Omental fat pad (tissue), 3 donors: ENCODE measurements at regions not wholly inside any gene's neighbourhood (a gene's known extent, or its start where the extent isn't known, plus 50 kb on each side); places are given as distances from the start of the nearest gene placed in this dataset. TPM values are rescaled to one million over a fixed set of nuclear protein-coding genes. Genes with fewer than 3 reads are reported as not detected.

ENCODE experiments used
- ATAC-seq: fragments of 150-250 bp; one replicate; pipeline ENCODE4 v1.9.1; 2016; ENCODE audit warnings: mild to moderate bottlenecking, moderate library complexity; ENCODE audit not compliant: low FRiP score
- DNase-seq: peaks from one replicate; pipeline ENCODE4 v3.0.0-alpha.2; 2019; ENCODE audit warnings: low spot score
- small RNA-seq: library from RNA; depleted of rRNA; stranded (forward); fragments of <200 nt; gene quantifications from one replicate; pipeline ENCODE3, GENCODE V24; 2016
- TF ChIP-seq, protein P1 (sequence below), 3 donors: fragments of 450-650 bp; IDR thresholded peaks; one replicate each; pipeline ENCODE4 v1.5.1; 2016 to 2017; ENCODE audit warnings: antibody characterized with exemption in 3 of 3, mild to moderate bottlenecking in 3 of 3, moderate library complexity in 2 of 3

DNA sequence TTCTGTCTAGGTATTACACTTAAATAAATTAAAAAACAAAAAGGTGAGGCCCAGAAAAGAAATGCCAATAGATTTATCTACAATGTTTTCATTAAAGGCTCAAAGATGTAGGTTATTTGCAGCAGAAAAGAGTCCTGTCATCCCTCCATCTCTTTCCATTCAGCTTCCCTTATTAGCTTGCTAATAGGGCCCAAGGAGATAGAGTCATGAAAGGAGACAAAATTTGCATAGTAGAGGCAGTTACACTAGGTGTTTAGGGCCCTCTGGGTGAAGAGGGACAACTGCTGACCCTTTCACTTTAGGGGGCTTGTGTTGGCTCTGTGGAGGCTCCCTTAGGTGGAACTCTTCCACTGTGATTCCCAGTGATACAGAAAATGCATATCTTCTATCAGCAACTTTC, 58.4 kb upstream of the TACR3 start:
- ATAC-seq (no peak), DNase-seq (no peak)
- TF ChIP-seq, protein P1, sequence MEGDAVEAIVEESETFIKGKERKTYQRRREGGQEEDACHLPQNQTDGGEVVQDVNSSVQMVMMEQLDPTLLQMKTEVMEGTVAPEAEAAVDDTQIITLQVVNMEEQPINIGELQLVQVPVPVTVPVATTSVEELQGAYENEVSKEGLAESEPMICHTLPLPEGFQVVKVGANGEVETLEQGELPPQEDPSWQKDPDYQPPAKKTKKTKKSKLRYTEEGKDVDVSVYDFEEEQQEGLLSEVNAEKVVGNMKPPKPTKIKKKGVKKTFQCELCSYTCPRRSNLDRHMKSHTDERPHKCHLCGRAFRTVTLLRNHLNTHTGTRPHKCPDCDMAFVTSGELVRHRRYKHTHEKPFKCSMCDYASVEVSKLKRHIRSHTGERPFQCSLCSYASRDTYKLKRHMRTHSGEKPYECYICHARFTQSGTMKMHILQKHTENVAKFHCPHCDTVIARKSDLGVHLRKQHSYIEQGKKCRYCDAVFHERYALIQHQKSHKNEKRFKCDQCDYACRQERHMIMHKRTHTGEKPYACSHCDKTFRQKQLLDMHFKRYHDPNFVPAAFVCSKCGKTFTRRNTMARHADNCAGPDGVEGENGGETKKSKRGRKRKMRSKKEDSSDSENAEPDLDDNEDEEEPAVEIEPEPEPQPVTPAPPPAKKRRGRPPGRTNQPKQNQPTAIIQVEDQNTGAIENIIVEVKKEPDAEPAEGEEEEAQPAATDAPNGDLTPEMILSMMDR (IDR thresholded peaks at IDR 0.05) = no peak

DNA sequence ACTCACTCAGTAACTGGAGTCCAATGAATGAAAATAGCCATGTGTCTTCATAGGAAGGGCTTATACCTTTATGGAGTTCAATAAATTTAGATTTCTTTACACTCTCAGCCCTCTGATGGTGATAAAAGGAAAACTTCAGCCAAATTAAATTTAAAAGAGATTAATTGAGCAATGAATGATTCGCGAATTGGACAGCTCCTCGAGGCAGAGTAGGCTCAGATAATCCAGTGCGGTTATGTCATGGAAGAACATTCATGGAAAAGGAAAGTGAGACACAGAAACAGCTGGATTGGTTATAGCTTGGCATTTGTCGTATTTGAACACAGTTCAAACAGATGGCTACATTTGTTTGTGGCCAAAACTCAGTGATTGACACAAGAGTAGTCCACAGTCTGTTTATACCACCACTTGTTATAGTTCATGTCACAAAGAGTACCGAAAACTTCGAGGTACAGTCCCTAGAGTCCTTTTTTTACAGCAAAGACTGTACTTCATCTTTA, 54.6 kb upstream of the TACR3 start:
- DNase-seq (no peak), ATAC-seq (no peak)
- TF ChIP-seq, protein P1 (IDR thresholded peaks at IDR 0.05) = no peak

DNA sequence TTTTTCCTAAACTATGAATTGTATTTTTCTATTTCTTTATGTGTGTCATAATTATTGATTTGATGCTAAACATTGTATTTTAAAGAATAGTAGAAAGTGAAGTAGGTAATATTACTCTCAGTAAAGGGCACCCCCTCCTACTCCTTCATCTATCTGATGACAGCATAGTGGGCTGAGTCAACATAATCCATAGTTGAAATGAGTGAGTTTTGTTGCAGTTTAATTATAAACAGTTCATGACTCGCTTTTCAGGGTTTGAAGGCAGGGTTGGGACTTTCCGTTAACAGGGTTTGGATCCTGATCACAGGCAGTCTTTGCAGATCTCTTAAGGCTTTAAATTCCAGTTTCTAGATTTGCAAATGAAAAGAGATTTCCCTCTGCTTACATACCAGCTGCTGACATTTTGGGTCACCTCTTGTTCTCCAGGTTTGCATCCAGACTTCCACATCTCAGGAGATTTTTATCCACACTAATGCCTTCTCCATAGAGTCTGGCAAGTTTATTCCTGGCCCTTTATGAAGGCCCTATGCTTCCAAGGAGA, 54.0 kb upstream of the TACR3 start:
- TF ChIP-seq, protein P1 (IDR thresholded peaks at IDR 0.05) = no peak
- ATAC-seq (no peak), DNase-seq (no peak)

Small RNA genes in the stretch of these regions (small RNA-seq; reads per million reads assigned to genes)
- not detected for gene RNU6-635P
